ENCODE measurements at regions not wholly inside any gene's neighbourhood (a gene's known extent, or its start where the extent isn't known, plus 50 kb on each side); places are given as distances from the start of the nearest gene placed in this dataset.

GRCh38 chr5:60335913-60336312, 364.1 kb downstream of the DEPDC1B start:
- no peak for DNase-seq

GRCh38 chr5:60334281-60334713, 365.7 kb downstream of the DEPDC1B start:
- DNase-seq = no peak

- no peak for DNase-seq
Measured at GRCh38 chr5:60333005-60333571, 366.9 kb downstream of the DEPDC1B start.

GRCh38 chr5:60332244-60333004, 367.5 kb downstream of the DEPDC1B start:
- no peak for DNase-seq

- DNase-seq = no peak
Measured at GRCh38 chr5:60330236-60330635, 369.7 kb downstream of the DEPDC1B start.

- no peak for DNase-seq
Measured at GRCh38 chr5:60325870-60326269, 374.1 kb downstream of the DEPDC1B start.

GRCh38 chr5:60323596-60323995, 376.4 kb downstream of the DEPDC1B start:
- DNase-seq = no peak

- no peak for DNase-seq
Measured at GRCh38 chr5:60312098-60312497, 387.9 kb downstream of the DEPDC1B start.

GRCh38 chr5:60299944-60300343, 400.0 kb downstream of the DEPDC1B start:
- no peak for DNase-seq

- DNase-seq = no peak
Measured at GRCh38 chr5:60297658-60298057, 402.3 kb downstream of the DEPDC1B start.

- no peak for DNase-seq
Measured at GRCh38 chr5:60295423-60295822, 401.9 kb upstream of the PDE4D start.

- DNase-seq = no peak
Measured at GRCh38 chr5:60293518-60293917, 400.0 kb upstream of the PDE4D start.

GRCh38 chr5:60287174-60287771, 393.7 kb upstream of the PDE4D start:
- DNase-seq = peak in 1 of 2 donors; percentile 6

- no peak for DNase-seq
Measured at GRCh38 chr5:60285910-60286309, 392.4 kb upstream of the PDE4D start.

- no peak for DNase-seq
Measured at GRCh38 chr5:60280943-60281342, 387.4 kb upstream of the PDE4D start.

GRCh38 chr5:60277941-60278340, 384.4 kb upstream of the PDE4D start:
- no peak for DNase-seq

- DNase-seq = no peak
Measured at GRCh38 chr5:60274747-60275146, 381.2 kb upstream of the PDE4D start.

GRCh38 chr5:60271517-60271916, 378.0 kb upstream of the PDE4D start:
- DNase-seq = no peak

- DNase-seq = no peak
Measured at GRCh38 chr5:60267907-60268306, 374.4 kb upstream of the PDE4D start.

GRCh38 chr5:60263346-60263745, 369.8 kb upstream of the PDE4D start:
- DNase-seq = no peak

GRCh38 chr5:60262576-60263295, 369.2 kb upstream of the PDE4D start:
- DNase-seq = no peak

- no peak for DNase-seq
Measured at GRCh38 chr5:60261732-60262131, 368.2 kb upstream of the PDE4D start.

GRCh38 chr5:60260658-60261057, 367.1 kb upstream of the PDE4D start:
- DNase-seq = no peak

All from right lung (tissue), 2 donors.